NB4 (cell line): ENCODE measurements at regions not wholly inside any gene's neighbourhood (a gene's known extent, or its start where the extent isn't known, plus 50 kb on each side); places are given as distances from the start of the nearest gene placed in this dataset.

Source experiments
- MYC ChIP-seq: IDR thresholded peaks from 2 replicates; pipeline ENCODE4 v1.6.1; 2011; ENCODE audit warnings: low read depth, low read length
- POLR2A ChIP-seq: IDR thresholded peaks from 2 replicates; pipeline ENCODE4 v1.6.1; 2011; ENCODE audit warnings: mild to moderate bottlenecking; ENCODE audit not compliant: insufficient read length; ENCODE audit errors: extremely low read depth
- TF ChIP-seq, protein P1 (sequence below): IDR thresholded peaks from one replicate; pipeline ENCODE4 v1.5.1; 2012; ENCODE audit warnings: low read depth, low read length
- TF ChIP-seq, protein P2 (sequence below): IDR thresholded peaks from 2 replicates; pipeline ENCODE4 v1.6.1; 2011; ENCODE audit warnings: low read depth, low read length

DNA sequence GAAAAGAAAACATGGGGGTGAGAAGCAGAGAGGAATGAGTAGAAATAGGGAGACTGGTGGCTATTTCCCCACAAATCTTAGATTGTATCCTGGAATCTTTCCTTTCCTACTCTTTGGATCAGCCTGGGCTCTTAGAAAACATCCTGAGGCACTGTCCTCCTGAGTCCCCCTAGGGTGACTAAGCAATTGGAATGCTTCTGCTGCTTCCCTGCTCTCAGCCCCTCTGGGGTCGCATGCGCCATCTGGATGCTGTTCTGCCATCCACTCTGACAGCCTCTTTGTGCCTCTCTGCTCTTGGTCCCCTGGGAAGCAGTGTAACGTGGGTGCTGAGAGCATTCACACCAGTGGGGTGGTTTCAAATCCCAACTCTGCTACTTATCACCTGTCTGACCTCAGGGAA lies 443.0 kb downstream of the SIPA1L2 start:
- TF ChIP-seq, protein P1, sequence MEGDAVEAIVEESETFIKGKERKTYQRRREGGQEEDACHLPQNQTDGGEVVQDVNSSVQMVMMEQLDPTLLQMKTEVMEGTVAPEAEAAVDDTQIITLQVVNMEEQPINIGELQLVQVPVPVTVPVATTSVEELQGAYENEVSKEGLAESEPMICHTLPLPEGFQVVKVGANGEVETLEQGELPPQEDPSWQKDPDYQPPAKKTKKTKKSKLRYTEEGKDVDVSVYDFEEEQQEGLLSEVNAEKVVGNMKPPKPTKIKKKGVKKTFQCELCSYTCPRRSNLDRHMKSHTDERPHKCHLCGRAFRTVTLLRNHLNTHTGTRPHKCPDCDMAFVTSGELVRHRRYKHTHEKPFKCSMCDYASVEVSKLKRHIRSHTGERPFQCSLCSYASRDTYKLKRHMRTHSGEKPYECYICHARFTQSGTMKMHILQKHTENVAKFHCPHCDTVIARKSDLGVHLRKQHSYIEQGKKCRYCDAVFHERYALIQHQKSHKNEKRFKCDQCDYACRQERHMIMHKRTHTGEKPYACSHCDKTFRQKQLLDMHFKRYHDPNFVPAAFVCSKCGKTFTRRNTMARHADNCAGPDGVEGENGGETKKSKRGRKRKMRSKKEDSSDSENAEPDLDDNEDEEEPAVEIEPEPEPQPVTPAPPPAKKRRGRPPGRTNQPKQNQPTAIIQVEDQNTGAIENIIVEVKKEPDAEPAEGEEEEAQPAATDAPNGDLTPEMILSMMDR, result no peak
- TF ChIP-seq POLR2A, result no peak
- TF ChIP-seq, protein P2, sequence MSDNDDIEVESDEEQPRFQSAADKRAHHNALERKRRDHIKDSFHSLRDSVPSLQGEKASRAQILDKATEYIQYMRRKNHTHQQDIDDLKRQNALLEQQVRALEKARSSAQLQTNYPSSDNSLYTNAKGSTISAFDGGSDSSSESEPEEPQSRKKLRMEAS, result no peak
- TF ChIP-seq MYC, result no peak
